PC-9 (cell line): ENCODE measurements at regions not wholly inside any gene's neighbourhood (a gene's known extent, or its start where the extent isn't known, plus 50 kb on each side); places are given as distances from the start of the nearest gene placed in this dataset.

Experiments
- BruUV-seq: library from RNA; stranded (reverse); fragments of 400-500 nt; replicated peaks from 2 replicates; lab custom pipeline; 2021; lab: Mats Ljungman, UMichigan
- CTCF ChIA-PET: fragments of 300-600 bp; sonication (Branson Sonifier 250); formaldehyde crosslinking; loops from one replicate; lab custom pipeline; 2022; ENCODE audit warnings: antibody characterized with exemption; lab: Charles Lee
- POLR2A ChIA-PET: fragments of 300-600 bp; sonication (Branson Sonifier 250); formaldehyde crosslinking; loops from one replicate; lab custom pipeline; 2022; ENCODE audit warnings: antibody characterized with exemption; ENCODE audit not compliant: unreplicated experiment; lab: Charles Lee
- DNase-seq, 2 experiments: peaks; one replicate each; pipeline versions ENCODE4 v3.0.0 to v3.0.0-alpha.2; 2015 to 2022; ENCODE audit warnings: mixed read lengths in 1 of 2
- H2AFZ ChIP-seq: fragments of 200-600 bp; sonication (generic); 2 replicates; pipeline ENCODE4 v1.8.1; 2017; ENCODE audit warnings: antibody characterized with exemption
- H3F3A ChIP-seq: fragments of 200-600 bp; sonication (generic); 2 replicates; pipeline ENCODE4 v1.8.1; 2017; ENCODE audit warnings: antibody characterized with exemption, mild to moderate bottlenecking, low read depth; ENCODE audit not compliant: insufficient read depth
- H3K27ac ChIP-seq: fragments of 200-600 bp; sonication (generic); 2 replicates; pipeline ENCODE4 v1.6.1; 2016; ENCODE audit warnings: mixed run types
- H3K27me3 ChIP-seq: fragments of 200-600 bp; sonication (generic); 2 replicates; pipeline ENCODE4 v1.6.1; 2016; ENCODE audit warnings: low read depth, mixed run types; ENCODE audit not compliant: insufficient read depth
- H3K36me3 ChIP-seq: fragments of 200-600 bp; sonication (generic); 2 replicates; pipeline ENCODE4 v1.6.1; 2016; ENCODE audit warnings: low read depth, mixed run types
- H3K4me1 ChIP-seq: fragments of 200-600 bp; sonication (generic); replicated peaks from 2 replicates; pipeline ENCODE4 v1.6.1; 2016; ENCODE audit warnings: mixed run types; ENCODE audit not compliant: insufficient read depth
- H3K4me2 ChIP-seq: fragments of 200-600 bp; sonication (generic); 2 replicates; pipeline ENCODE4 v1.6.1; 2017; ENCODE audit warnings: mixed run types
- H3K4me3 ChIP-seq: fragments of 200-600 bp; sonication (generic); 2 replicates; pipeline ENCODE4 v1.6.1; 2016; ENCODE audit warnings: mixed run types
- H3K79me2 ChIP-seq: fragments of 200-600 bp; sonication (generic); 2 replicates; pipeline ENCODE4 v1.6.1; 2017; ENCODE audit warnings: low read depth, mixed run types
- H3K9me2 ChIP-seq: fragments of 200-600 bp; sonication (generic); 2 replicates; pipeline ENCODE4 v1.8.1; 2017; ENCODE audit warnings: mild to moderate bottlenecking; ENCODE audit not compliant: insufficient read depth
- H3K9me3 ChIP-seq: fragments of 200-600 bp; sonication (generic); 2 replicates; pipeline ENCODE4 v1.8.1; 2016; ENCODE audit warnings: low read depth; ENCODE audit not compliant: insufficient read depth
- H4K20me1 ChIP-seq: fragments of 200-600 bp; sonication (generic); 2 replicates; pipeline ENCODE4 v1.8.1; 2017; ENCODE audit not compliant: insufficient read depth
- EZH2 ChIP-seq: fragments of 200-600 bp; sonication (generic); IDR thresholded peaks from 2 replicates; pipeline ENCODE4 v1.8.0; 2017; ENCODE audit warnings: antibody characterized with exemption, low read depth
- intact Hi-C: fragments of 100-400 bp; cut with micrococcal nuclease; formaldehyde crosslinking; loops from one replicate; pipeline ENCODE4 v1.10.0; 2022; ENCODE audit not compliant: unreplicated experiment
- TF ChIP-seq, protein P1 (sequence below): fragments of 200-600 bp; sonication (generic); conservative IDR thresholded peaks from 2 replicates; pipeline ENCODE4 v1.6.1; 2017; ENCODE audit warnings: mixed run types, antibody characterized with exemption, mild to moderate bottlenecking, moderate library complexity

DNA sequence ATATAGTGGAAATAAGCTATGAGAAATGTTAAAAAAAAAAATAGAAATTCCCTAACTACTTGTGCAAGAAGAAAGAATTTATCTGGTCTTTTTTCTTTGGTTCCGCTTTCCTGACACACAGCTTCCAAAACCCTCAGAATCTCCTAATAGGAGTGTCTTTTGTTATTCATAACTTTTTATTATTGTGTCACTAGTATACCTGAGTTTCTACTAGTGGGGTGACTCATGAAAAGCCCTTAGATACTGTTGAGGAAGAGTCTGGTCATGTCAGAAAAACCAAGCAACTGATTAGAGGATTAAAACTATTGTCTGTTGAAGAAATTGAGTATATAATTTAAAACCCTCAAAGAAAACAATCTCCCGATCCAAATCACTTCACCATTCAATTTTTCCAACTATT, 152.8 kb upstream of the IFNE start:
- Histone ChIP-seq H3F3A (no peaks in the 10 kb centered on the region), H3K4me2 (no peak overlapping the region), H3K27ac (no peak overlapping the region), H4K20me1 (no peaks in the 10 kb centered on the region), H3K27me3 (no peaks in the 10 kb centered on the region), H3K79me2 (no peaks in the 10 kb centered on the region), H3K36me3 (no peaks in the 10 kb centered on the region), H3K9me2 (no peaks in the 10 kb centered on the region), H3K9me3 (no peaks in the 10 kb centered on the region), H2AFZ (no peak overlapping the region), H3K4me1 (no peaks in the 10 kb centered on the region), H3K4me3 (no peak overlapping the region)
- no peak for DNase-seq
- BruUV-seq, result no TSS peak
- ChIA-PET CTCF (no interaction called here), POLR2A (no interaction called here)
- intact Hi-C loops, result no loop called here
- TF ChIP-seq, protein P1, sequence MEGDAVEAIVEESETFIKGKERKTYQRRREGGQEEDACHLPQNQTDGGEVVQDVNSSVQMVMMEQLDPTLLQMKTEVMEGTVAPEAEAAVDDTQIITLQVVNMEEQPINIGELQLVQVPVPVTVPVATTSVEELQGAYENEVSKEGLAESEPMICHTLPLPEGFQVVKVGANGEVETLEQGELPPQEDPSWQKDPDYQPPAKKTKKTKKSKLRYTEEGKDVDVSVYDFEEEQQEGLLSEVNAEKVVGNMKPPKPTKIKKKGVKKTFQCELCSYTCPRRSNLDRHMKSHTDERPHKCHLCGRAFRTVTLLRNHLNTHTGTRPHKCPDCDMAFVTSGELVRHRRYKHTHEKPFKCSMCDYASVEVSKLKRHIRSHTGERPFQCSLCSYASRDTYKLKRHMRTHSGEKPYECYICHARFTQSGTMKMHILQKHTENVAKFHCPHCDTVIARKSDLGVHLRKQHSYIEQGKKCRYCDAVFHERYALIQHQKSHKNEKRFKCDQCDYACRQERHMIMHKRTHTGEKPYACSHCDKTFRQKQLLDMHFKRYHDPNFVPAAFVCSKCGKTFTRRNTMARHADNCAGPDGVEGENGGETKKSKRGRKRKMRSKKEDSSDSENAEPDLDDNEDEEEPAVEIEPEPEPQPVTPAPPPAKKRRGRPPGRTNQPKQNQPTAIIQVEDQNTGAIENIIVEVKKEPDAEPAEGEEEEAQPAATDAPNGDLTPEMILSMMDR, result no peak
- TF ChIP-seq EZH2, result no peak

DNA sequence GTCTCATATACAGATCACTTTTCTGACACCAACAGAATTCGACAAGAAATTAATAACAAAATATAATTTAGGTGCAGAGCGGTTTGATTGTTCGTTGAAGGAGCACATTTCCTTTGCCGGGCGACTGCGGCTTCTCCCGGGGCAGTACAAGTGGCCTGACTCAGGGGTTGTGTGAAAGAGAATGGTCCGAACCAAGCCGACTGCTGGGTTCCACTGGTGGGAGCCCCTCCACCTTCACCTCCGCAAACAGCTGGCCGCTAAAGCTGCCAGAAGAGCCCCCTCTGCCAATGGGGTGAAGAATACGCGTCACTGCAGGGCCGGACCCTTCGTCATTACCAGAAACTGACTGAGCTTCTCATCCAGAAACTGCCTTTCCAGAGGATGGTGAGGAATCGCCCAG, 156.0 kb upstream of the IFNE start:
- no peak overlapping the region for H3K4me3 ChIP-seq
- no peaks in the 10 kb centered on the region for H3K79me2 ChIP-seq
- H4K20me1 ChIP-seq, result no peaks in the 10 kb centered on the region
- H3K36me3 ChIP-seq, result no peaks in the 10 kb centered on the region
- intact Hi-C loops, result no loop called here
- no peak overlapping the region for H3K4me2 ChIP-seq
- H3K27me3 ChIP-seq, result no peaks in the 10 kb centered on the region
- DNase-seq, result no peak
- H3K27ac ChIP-seq, result no peak overlapping the region
- BruUV-seq, result no TSS peak
- H3K4me1 ChIP-seq, result no peaks in the 10 kb centered on the region
- no peaks in the 10 kb centered on the region for H3K9me3 ChIP-seq
- POLR2A ChIA-PET, result no interaction called here
- no peak for TF ChIP-seq EZH2
- TF ChIP-seq, protein P1, result no peak
- no peak overlapping the region for H2AFZ ChIP-seq
- H3K9me2 ChIP-seq, result no peaks in the 10 kb centered on the region
- no peaks in the 10 kb centered on the region for H3F3A ChIP-seq
- CTCF ChIA-PET, result no interaction called here

DNA sequence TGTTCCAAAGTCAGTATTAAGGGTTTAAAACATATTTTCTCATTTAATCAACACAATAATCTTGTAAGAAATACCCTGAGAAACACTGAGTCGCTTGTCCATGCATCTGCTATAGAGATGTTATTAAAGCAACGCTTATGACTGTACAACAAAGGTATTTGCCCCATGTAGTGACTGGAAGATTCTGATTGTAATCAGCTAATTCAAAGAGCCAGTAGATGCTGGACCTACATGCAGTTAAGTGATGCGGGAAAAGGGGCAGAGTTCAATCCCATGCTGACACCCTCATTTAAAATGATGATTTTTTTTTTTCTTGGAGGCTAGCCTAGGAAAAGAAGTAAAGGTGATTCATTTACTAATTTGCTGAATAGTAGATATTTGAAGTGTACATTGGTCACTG, 149.3 kb upstream of the MTAP start:
- H3K36me3 ChIP-seq, result no peaks in the 10 kb centered on the region
- H2AFZ ChIP-seq, result no peak overlapping the region
- no peaks in the 10 kb centered on the region for H4K20me1 ChIP-seq
- no peaks in the 10 kb centered on the region for H3K4me1 ChIP-seq
- DNase-seq, result peak in 1 of 2 experiments; percentile 73
- no peaks in the 10 kb centered on the region for H3K79me2 ChIP-seq
- H3K4me3 ChIP-seq, result no peak overlapping the region
- BruUV-seq, result no TSS peak
- H3K9me3 ChIP-seq, result no peaks in the 10 kb centered on the region; the same call in 1 of the 2 replicates
- no peak overlapping the region for H3K4me2 ChIP-seq
- ChIA-PET POLR2A (no interaction called here), CTCF (no interaction called here)
- no peaks in the 10 kb centered on the region for H3K27me3 ChIP-seq
- intact Hi-C loops, result no loop called here
- no peaks in the 10 kb centered on the region for H3F3A ChIP-seq
- H3K9me2 ChIP-seq, result no peaks in the 10 kb centered on the region
- H3K27ac ChIP-seq, result no peak overlapping the region
- no peak for TF ChIP-seq EZH2
- TF ChIP-seq, protein P1, result no peak
